HFFc6 (cell line): ENCODE measurements at regions not wholly inside any gene's neighbourhood (a gene's known extent, or its start where the extent isn't known, plus 50 kb on each side); places are given as distances from the start of the nearest gene placed in this dataset.

Experiments used
- DNase-seq: peaks from one replicate; pipeline ENCODE4 v3.0.0-alpha.2; 2018
- H3K27ac Mint-ChIP-seq: 2 replicates; pipeline ENCODE4 v1.8.0; 2020; ENCODE audit warnings: mild to moderate bottlenecking, mixed read lengths
- H3K27me3 Mint-ChIP-seq: 2 replicates; pipeline ENCODE4 v1.8.0; 2021; ENCODE audit warnings: mild to moderate bottlenecking, moderate library complexity, mixed read lengths; ENCODE audit not compliant: insufficient read depth
- H3K36me3 Mint-ChIP-seq: 2 replicates; pipeline ENCODE4 v1.8.0; 2021; ENCODE audit warnings: low read depth, mixed read lengths
- H3K4me1 Mint-ChIP-seq: 2 replicates; pipeline ENCODE4 v1.8.0; 2020; ENCODE audit warnings: low read depth, mixed read lengths
- H3K4me3 Mint-ChIP-seq: 2 replicates; pipeline ENCODE4 v1.8.0; 2020; ENCODE audit warnings: mild to moderate bottlenecking, moderate library complexity, mixed read lengths
- H3K9me3 Mint-ChIP-seq: 2 replicates; pipeline ENCODE4 v1.8.0; 2020; ENCODE audit warnings: mild to moderate bottlenecking, mixed read lengths
- CTCF ChIP-seq: fragments of 200-600 bp; sonication (generic); IDR thresholded peaks from 2 replicates; pipeline ENCODE4 v1.5.0; 2021; ENCODE audit warnings: antibody characterized with exemption, mild to moderate bottlenecking

- Mint-ChIP-seq H3K4me3 (no peak overlapping the region), H3K4me1 (no peaks in the 10 kb centered on the region), H3K9me3 (no peaks in the 10 kb centered on the region), H3K36me3 (no peaks in the 10 kb centered on the region), H3K27ac (no peak overlapping the region), H3K27me3 (peaks cover 8% of the 10 kb centered on the region)
- no peak for TF ChIP-seq CTCF
- no peak for DNase-seq
These were observed 249.7 kb downstream of the CD83 start for GRCh38 chr6:14367296-14367695.

GRCh38 chr6:14369717-14370116, 252.1 kb downstream of the CD83 start:
- peaks cover 4% of the 10 kb centered on the region; the same call in 1 of the 2 replicates for H3K9me3 Mint-ChIP-seq
- no peaks in the 10 kb centered on the region for H3K4me1 Mint-ChIP-seq
- peaks cover 5% of the 10 kb centered on the region for H3K27me3 Mint-ChIP-seq
- H3K27ac Mint-ChIP-seq = no peak overlapping the region
- no peak overlapping the region for H3K4me3 Mint-ChIP-seq
- no peaks in the 10 kb centered on the region for H3K36me3 Mint-ChIP-seq
- TF ChIP-seq CTCF = no peak
- DNase-seq = no peak

- H3K9me3 Mint-ChIP-seq = peaks cover 4% of the 10 kb centered on the region; the same call in 1 of the 2 replicates
- H3K27me3 Mint-ChIP-seq = peaks cover 6% of the 10 kb centered on the region
- no peaks in the 10 kb centered on the region for H3K36me3 Mint-ChIP-seq
- no peak overlapping the region for H3K27ac Mint-ChIP-seq
- H3K4me3 Mint-ChIP-seq = no peak overlapping the region
- H3K4me1 Mint-ChIP-seq = no peaks in the 10 kb centered on the region
- no peak for DNase-seq
- no peak for TF ChIP-seq CTCF
These were observed 254.0 kb downstream of the CD83 start for GRCh38 chr6:14371530-14371929.

- Mint-ChIP-seq H3K27ac (no peak overlapping the region), H3K4me1 (no peaks in the 10 kb centered on the region), H3K9me3 (peaks cover 4% of the 10 kb centered on the region; the same call in 1 of the 2 replicates), H3K27me3 (peaks cover 11% of the 10 kb centered on the region), H3K4me3 (no peak overlapping the region), H3K36me3 (no peaks in the 10 kb centered on the region)
- TF ChIP-seq CTCF = no peak
- no peak for DNase-seq
These were observed 255.3 kb downstream of the CD83 start for GRCh38 chr6:14372734-14373489.

GRCh38 chr6:14373648-14374437, 256.3 kb downstream of the CD83 start:
- Mint-ChIP-seq H3K36me3 (no peaks in the 10 kb centered on the region), H3K27me3 (peaks cover 9% of the 10 kb centered on the region), H3K9me3 (peaks cover 4% of the 10 kb centered on the region; the same call in 1 of the 2 replicates), H3K27ac (no peak overlapping the region), H3K4me1 (no peaks in the 10 kb centered on the region), H3K4me3 (no peak overlapping the region)
- DNase-seq = no peak
- no peak for TF ChIP-seq CTCF
